Neuronal stem cell (in vitro differentiated cells): ENCODE measurements at regions not wholly inside any gene's neighbourhood (a gene's known extent, or its start where the extent isn't known, plus 50 kb on each side); places are given as distances from the start of the nearest gene placed in this dataset.

ENCODE experiments used
- DNase-seq: peaks from one replicate; pipeline ENCODE4 v3.0.0-alpha.2; 2013; ENCODE audit warnings: low spot score
- H2AFZ ChIP-seq: one replicate; pipeline ENCODE4 v1.6.1; 2013; ENCODE audit warnings: mild to moderate bottlenecking, low read length, inconsistent platforms
- H2AK5ac ChIP-seq: 2 replicates; pipeline ENCODE4 v1.6.1; 2013; ENCODE audit warnings: low read depth, mild to moderate bottlenecking, inconsistent platforms, low read length, moderate library complexity, mixed read lengths
- H2BK120ac ChIP-seq: 2 replicates; pipeline ENCODE4 v1.6.1; 2013; ENCODE audit warnings: low read depth, mild to moderate bottlenecking, inconsistent platforms, low read length, moderate library complexity, mixed read lengths
- H2BK12ac ChIP-seq: one replicate; pipeline ENCODE4 v1.6.1; 2013; ENCODE audit warnings: low read length, inconsistent platforms
- H2BK15ac ChIP-seq: 2 replicates; pipeline ENCODE4 v1.6.1; 2013; ENCODE audit warnings: mild to moderate bottlenecking, low read length, inconsistent platforms, mixed read lengths
- H2BK5ac ChIP-seq: one replicate; pipeline ENCODE4 v1.6.1; 2013; ENCODE audit warnings: inconsistent platforms, mild to moderate bottlenecking, low read length, moderate library complexity
- H3K14ac ChIP-seq: one replicate; pipeline ENCODE4 v1.6.1; 2013; ENCODE audit warnings: low read length, inconsistent platforms
- H3K18ac ChIP-seq: 2 replicates; pipeline ENCODE4 v1.6.1; 2013; ENCODE audit warnings: low read length, inconsistent platforms
- H3K23ac ChIP-seq: 2 replicates; pipeline ENCODE4 v1.6.1; 2013; ENCODE audit warnings: low read depth, mild to moderate bottlenecking, mixed read lengths, low read length, inconsistent platforms; ENCODE audit not compliant: poor library complexity
- H3K27ac ChIP-seq: replicated peaks from 3 replicates; pipeline ENCODE4 v1.5.1; 2013; ENCODE audit warnings: low read length, inconsistent platforms
- H3K27me3 ChIP-seq, 3 experiments: 2 replicates each; pipeline ENCODE4 v1.6.1; 2013; ENCODE audit warnings: low read length in 3 of 3, mild to moderate bottlenecking in 2 of 3, inconsistent platforms in 1 of 3, low read depth in 1 of 3, mixed read lengths in 1 of 3, moderate library complexity in 1 of 3; ENCODE audit not compliant: control insufficient read depth in 3 of 3, insufficient read depth in 3 of 3
- H3K36me3 ChIP-seq, 2 donors: replicated peaks in 1 of 2; 2 replicates each; pipeline ENCODE4 v1.6.1; 2013; ENCODE audit warnings: low read length in 2 of 2; ENCODE audit not compliant: control insufficient read depth in 2 of 2, insufficient read depth in 2 of 2
- H3K4ac ChIP-seq: 2 replicates; pipeline ENCODE4 v1.6.1; 2013; ENCODE audit warnings: inconsistent platforms, mild to moderate bottlenecking, low read length, moderate library complexity
- H3K4me1 ChIP-seq, 2 donors: 1 replicate in 1 of 2; 2 replicates in 1 of 2; pipeline ENCODE4 v1.6.1; 2013; ENCODE audit warnings: low read length in 2 of 2, low read depth in 1 of 2; ENCODE audit not compliant: control insufficient read depth in 2 of 2, insufficient read depth in 1 of 2
- H3K4me2 ChIP-seq: one replicate; pipeline ENCODE4 v1.6.1; 2013; ENCODE audit warnings: mild to moderate bottlenecking, low read length, inconsistent platforms; ENCODE audit not compliant: insufficient read depth, poor library complexity, severe bottlenecking
- H3K4me3 ChIP-seq, 2 donors: 2 replicates each; pipeline ENCODE4 v1.5.1; 2013; ENCODE audit warnings: low read length in 2 of 2, mild to moderate bottlenecking in 2 of 2, inconsistent platforms in 1 of 2, moderate library complexity in 1 of 2
- H3K79me1 ChIP-seq: one replicate; pipeline ENCODE4 v1.6.1; 2013; ENCODE audit warnings: low read depth, mild to moderate bottlenecking, inconsistent platforms, low read length, moderate library complexity
- H3K9ac ChIP-seq: one replicate; pipeline ENCODE4 v1.6.1; 2013; ENCODE audit warnings: mild to moderate bottlenecking, low read depth, low read length, inconsistent platforms; ENCODE audit not compliant: poor library complexity
- H3K9me3 ChIP-seq, 2 donors: replicated peaks in 1 of 2; 2 replicates each; pipeline versions ENCODE3 to v1.6.1; 2013; ENCODE audit warnings: low read length in 2 of 2, mild to moderate bottlenecking in 2 of 2, inconsistent platforms in 1 of 2, low read depth in 1 of 2, mixed read lengths in 1 of 2, moderate library complexity in 1 of 2; ENCODE audit not compliant: control insufficient read depth in 2 of 2, insufficient read depth in 1 of 2
- H4K8ac ChIP-seq: one replicate; pipeline ENCODE4 v1.6.1; 2013; ENCODE audit warnings: low read depth, mild to moderate bottlenecking, inconsistent platforms, low read length, moderate library complexity
- H4K91ac ChIP-seq: one replicate; pipeline ENCODE4 v1.6.1; 2013; ENCODE audit warnings: low read length, low read depth, mild to moderate bottlenecking, inconsistent platforms; ENCODE audit not compliant: poor library complexity
- WGBS, 2 donors: extraction: QIAGEN DNeasy Blood & Tissue Kit; methylation state at CpG; one replicate each; pipeline ENCODE4 v1.1.7; 2013; ENCODE audit warnings: missing lambda C conversion rate in 2 of 2, mixed read lengths in 1 of 2; ENCODE audit not compliant: insufficient read length in 2 of 2, insufficient replicate concordance in 1 of 2; ENCODE audit errors: extremely low coverage in 2 of 2; 5-methylcytosine and 5-hydroxymethylcytosine counted together

DNA sequence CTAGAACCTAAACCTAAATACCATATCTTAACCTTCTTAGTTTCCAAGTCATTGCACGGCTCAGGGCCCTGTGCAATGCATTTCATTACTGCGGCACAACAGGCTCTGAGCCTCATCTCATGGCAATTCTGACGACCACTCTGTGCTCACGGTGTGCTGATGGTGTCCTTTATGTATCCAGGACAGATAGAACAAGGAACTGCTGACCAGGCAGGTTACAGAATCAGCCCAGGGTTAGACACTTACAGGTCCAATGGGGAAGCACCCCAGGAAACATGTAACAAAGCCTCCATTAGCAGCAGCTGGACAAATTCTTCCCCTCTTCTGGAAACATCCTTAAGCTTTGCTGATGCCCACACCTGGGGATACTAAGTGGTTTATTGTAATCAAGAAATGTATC, 91.9 kb upstream of the NSMCE3 start:
- no peak overlapping the region for H3K4me2 ChIP-seq
- no peaks in the 10 kb centered on the region for H3K79me1 ChIP-seq
- no peak overlapping the region for H3K18ac ChIP-seq
- no peak overlapping the region for H3K4me3 ChIP-seq
- no peak overlapping the region for H4K8ac ChIP-seq
- H3K4me1 ChIP-seq, result no peaks in the 10 kb centered on the region
- no peak overlapping the region for H3K4ac ChIP-seq
- no peak overlapping the region for H3K14ac ChIP-seq
- H4K91ac ChIP-seq, result no peak overlapping the region
- no peak overlapping the region for H2BK12ac ChIP-seq
- DNase-seq, result no peak
- no peak overlapping the region for H3K9ac ChIP-seq
- no peaks in the 10 kb centered on the region for H3K27me3 ChIP-seq
- H2AK5ac ChIP-seq, result no peak overlapping the region
- H3K36me3 ChIP-seq, result no peaks in the 10 kb centered on the region
- no peak overlapping the region for H3K27ac ChIP-seq
- H2BK15ac ChIP-seq, result no peak overlapping the region
- no peak overlapping the region for H2BK5ac ChIP-seq
- no CpG with 5 or more reads among the region's 4 CpGs for WGBS, 2 donors
- no peak overlapping the region for H3K23ac ChIP-seq
- H2BK120ac ChIP-seq, result no peak overlapping the region
- no peaks in the 10 kb centered on the region for H3K9me3 ChIP-seq
- H2AFZ ChIP-seq, result no peak overlapping the region

DNA sequence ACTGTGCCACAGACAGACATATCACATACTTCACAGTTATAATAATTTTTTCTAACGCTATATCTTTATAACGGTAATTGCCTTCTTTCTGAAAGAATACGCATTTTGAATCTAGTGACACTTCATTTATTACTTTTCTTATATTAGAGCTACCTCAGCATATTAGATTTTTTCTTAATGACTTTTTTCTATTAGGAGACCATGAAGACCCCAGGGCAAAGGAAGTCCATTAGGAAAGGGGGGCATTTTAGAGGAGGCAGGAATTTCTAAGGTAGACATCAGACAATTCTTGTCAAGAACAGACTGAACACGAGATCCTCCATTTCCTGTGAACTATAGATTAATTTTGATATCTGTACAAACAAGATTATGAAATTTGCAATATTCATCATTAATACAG, 90.5 kb upstream of the NSMCE3 start:
- H3K9ac ChIP-seq, result no peak overlapping the region
- H3K79me1 ChIP-seq, result no peaks in the 10 kb centered on the region
- H3K36me3 ChIP-seq, result no peaks in the 10 kb centered on the region
- no peak overlapping the region for H4K8ac ChIP-seq
- H2BK120ac ChIP-seq, result no peak overlapping the region
- H3K18ac ChIP-seq, result no peak overlapping the region
- no peaks in the 10 kb centered on the region for H3K4me1 ChIP-seq
- H3K9me3 ChIP-seq, result no peaks in the 10 kb centered on the region
- no CpG with 5 or more reads among the region's 4 CpGs for WGBS, 2 donors
- H4K91ac ChIP-seq, result no peak overlapping the region
- H3K27me3 ChIP-seq, result no peaks in the 10 kb centered on the region
- H3K14ac ChIP-seq, result no peak overlapping the region
- DNase-seq, result no peak
- no peak overlapping the region for H2AK5ac ChIP-seq
- no peak overlapping the region for H3K27ac ChIP-seq
- no peak overlapping the region for H3K4me2 ChIP-seq
- H3K23ac ChIP-seq, result no peak overlapping the region
- H3K4me3 ChIP-seq, result no peak overlapping the region
- H2BK15ac ChIP-seq, result no peak overlapping the region
- no peak overlapping the region for H3K4ac ChIP-seq
- no peak overlapping the region for H2BK12ac ChIP-seq
- H2BK5ac ChIP-seq, result no peak overlapping the region
- no peak overlapping the region for H2AFZ ChIP-seq

- Histone ChIP-seq H3K14ac (no peak overlapping the region), H3K4me1 (no peaks in the 10 kb centered on the region), H3K18ac (no peak overlapping the region), H3K9me3 (no peaks in the 10 kb centered on the region), H3K27ac (no peak overlapping the region), H2AFZ (no peak overlapping the region), H2BK5ac (no peak overlapping the region), H3K4ac (no peak overlapping the region), H2BK15ac (no peak overlapping the region), H3K9ac (no peak overlapping the region), H2BK120ac (no peak overlapping the region), H4K8ac (no peak overlapping the region), H3K4me2 (no peak overlapping the region), H3K23ac (no peak overlapping the region), H3K36me3 (no peaks in the 10 kb centered on the region), H3K4me3 (no peak overlapping the region), H3K79me1 (no peaks in the 10 kb centered on the region), H3K27me3 (no peaks in the 10 kb centered on the region), H4K91ac (no peak overlapping the region), H2BK12ac (no peak overlapping the region), H2AK5ac (no peak overlapping the region)
- WGBS, 2 donors, result no CpG with 5 or more reads among the region's 1 CpG
- DNase-seq, result no peak
Measured at GRCh38 chr15:29356786-29357185, 87.2 kb upstream of the NSMCE3 start.

- DNase-seq, result no peak
- Histone ChIP-seq H4K91ac (no peak overlapping the region), H3K36me3 (no peaks in the 10 kb centered on the region)
Measured at GRCh38 chr15:29355477-29355876, 85.9 kb upstream of the NSMCE3 start.

More at GRCh38 chr15:29355477-29355876, 85.9 kb upstream of the NSMCE3 start:
- H3K79me1 ChIP-seq, result no peaks in the 10 kb centered on the region
- H3K4ac ChIP-seq, result no peak overlapping the region
- H3K14ac ChIP-seq, result no peak overlapping the region
- H3K9me3 ChIP-seq, result no peaks in the 10 kb centered on the region
- no peak overlapping the region for H2BK12ac ChIP-seq
- no peak overlapping the region for H4K8ac ChIP-seq
- H3K4me1 ChIP-seq, result no peaks in the 10 kb centered on the region
- no peak overlapping the region for H3K9ac ChIP-seq
- no peak overlapping the region for H2AK5ac ChIP-seq
- H2BK15ac ChIP-seq, result no peak overlapping the region
- no peaks in the 10 kb centered on the region for H3K27me3 ChIP-seq
- no peak overlapping the region for H3K27ac ChIP-seq
- H3K4me3 ChIP-seq, result no peak overlapping the region
- H2AFZ ChIP-seq, result no peak overlapping the region
- no peak overlapping the region for H2BK5ac ChIP-seq
- H3K18ac ChIP-seq, result no peak overlapping the region
- no peak overlapping the region for H3K23ac ChIP-seq
- no peak overlapping the region for H3K4me2 ChIP-seq
- H2BK120ac ChIP-seq, result no peak overlapping the region
- WGBS, 2 donors, result no CpG with 5 or more reads among the region's 1 CpG
